Esophagus muscularis mucosa (tissue), 4 donors: ENCODE measurements at regions not wholly inside any gene's neighbourhood (a gene's known extent, or its start where the extent isn't known, plus 50 kb on each side); places are given as distances from the start of the nearest gene placed in this dataset.

Source experiments
- EP300 ChIP-seq: sonication (generic); formaldehyde crosslinking; IDR thresholded peaks from one replicate; pipeline ENCODE4 v1.6.1; 2017; ENCODE audit warnings: antibody characterized with exemption
- POLR2A ChIP-seq: fragments of 450-650 bp; IDR thresholded peaks from one replicate; pipeline ENCODE4 v1.6.1; 2017; ENCODE audit warnings: antibody characterized with exemption, moderate library complexity, mild to moderate bottlenecking, low read depth
- POLR2AphosphoS5 ChIP-seq, 2 donors: sonication (generic); formaldehyde crosslinking; IDR thresholded peaks; one replicate each; pipeline ENCODE4 v1.6.1; 2017; ENCODE audit warnings: antibody characterized with exemption in 2 of 2
- TF ChIP-seq, protein P1 (sequence below), 3 experiments: fragments of 200-600 bp in 2 of 3; fragments of 450-650 bp in 1 of 3; sonication (generic) in 2 of 3; IDR thresholded peaks; one replicate each; pipeline ENCODE4 v1.5.1; 2017 to 2019; ENCODE audit warnings: antibody characterized with exemption in 3 of 3, mild to moderate bottlenecking in 2 of 3, moderate library complexity in 1 of 3

DNA sequence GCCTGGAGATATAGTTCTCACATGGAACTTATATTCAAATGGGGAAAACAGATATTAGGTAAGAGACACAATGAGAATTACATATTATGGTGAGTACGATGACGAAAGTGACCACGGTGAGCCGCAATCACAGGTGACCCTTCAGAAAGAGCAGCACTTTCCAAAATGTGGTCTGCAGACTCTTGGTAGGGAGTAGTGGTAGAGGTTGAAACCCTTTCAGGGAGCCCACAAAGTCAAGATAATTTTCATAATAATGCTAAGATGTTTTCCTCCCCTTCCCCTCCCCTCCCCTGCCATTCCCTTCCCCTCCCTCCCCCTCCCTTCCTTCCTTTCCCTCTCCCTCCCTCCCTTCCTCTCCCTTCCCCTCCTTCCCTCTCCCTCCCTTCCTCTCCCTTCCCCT is 83.5 kb upstream of the AKT3 start:
- no peak for TF ChIP-seq POLR2A
- TF ChIP-seq EP300: no peak
- no peak for TF ChIP-seq POLR2AphosphoS5 (IDR thresholded peaks at IDR 0.05)
- TF ChIP-seq, protein P1, sequence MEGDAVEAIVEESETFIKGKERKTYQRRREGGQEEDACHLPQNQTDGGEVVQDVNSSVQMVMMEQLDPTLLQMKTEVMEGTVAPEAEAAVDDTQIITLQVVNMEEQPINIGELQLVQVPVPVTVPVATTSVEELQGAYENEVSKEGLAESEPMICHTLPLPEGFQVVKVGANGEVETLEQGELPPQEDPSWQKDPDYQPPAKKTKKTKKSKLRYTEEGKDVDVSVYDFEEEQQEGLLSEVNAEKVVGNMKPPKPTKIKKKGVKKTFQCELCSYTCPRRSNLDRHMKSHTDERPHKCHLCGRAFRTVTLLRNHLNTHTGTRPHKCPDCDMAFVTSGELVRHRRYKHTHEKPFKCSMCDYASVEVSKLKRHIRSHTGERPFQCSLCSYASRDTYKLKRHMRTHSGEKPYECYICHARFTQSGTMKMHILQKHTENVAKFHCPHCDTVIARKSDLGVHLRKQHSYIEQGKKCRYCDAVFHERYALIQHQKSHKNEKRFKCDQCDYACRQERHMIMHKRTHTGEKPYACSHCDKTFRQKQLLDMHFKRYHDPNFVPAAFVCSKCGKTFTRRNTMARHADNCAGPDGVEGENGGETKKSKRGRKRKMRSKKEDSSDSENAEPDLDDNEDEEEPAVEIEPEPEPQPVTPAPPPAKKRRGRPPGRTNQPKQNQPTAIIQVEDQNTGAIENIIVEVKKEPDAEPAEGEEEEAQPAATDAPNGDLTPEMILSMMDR (IDR thresholded peaks at IDR 0.05): no peak
